GM21423 (cell line): ENCODE measurements at regions not wholly inside any gene's neighbourhood (a gene's known extent, or its start where the extent isn't known, plus 50 kb on each side); places are given as distances from the start of the nearest gene placed in this dataset.
"Not testable (repeated sequence)": the region's sequence is repeated elsewhere in the genome, so short reads cannot be mapped to it uniquely, and the experiment has no call there.

Source experiments
- ATAC-seq: cut with Tn5 transposase; IDR thresholded peaks from one replicate; pipeline ENCODE4 v1.9.1; 2021; ENCODE audit warnings: mild to moderate bottlenecking, moderate library complexity; ENCODE audit not compliant: unreplicated experiment

GRCh38 chr17:14451729-14452191 lies 150.9 kb downstream of the HS3ST3B1 start:
- no peak for ATAC-seq

GRCh38 chr17:14448818-14449217 lies 147.9 kb downstream of the HS3ST3B1 start:
- no peak for ATAC-seq

DNA sequence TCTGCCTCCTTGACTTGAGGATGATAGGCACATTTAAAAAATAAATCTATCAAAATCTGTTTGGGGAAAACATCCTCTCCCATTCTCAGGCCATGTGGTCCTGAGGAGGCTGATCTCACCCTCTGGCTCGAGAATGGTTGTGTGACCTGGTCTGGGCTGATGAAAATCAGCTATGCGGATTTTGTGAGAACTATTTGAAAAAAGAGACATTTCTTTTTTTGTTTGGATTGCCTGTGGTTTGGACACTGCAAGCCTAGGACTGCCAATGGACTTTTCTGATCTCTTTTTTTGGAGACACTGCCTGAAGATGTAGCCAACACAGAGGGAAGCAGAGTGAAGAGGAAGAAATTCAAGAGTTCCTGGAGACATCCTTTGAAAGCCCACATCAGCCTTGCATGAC lies 145.9 kb downstream of the HS3ST3B1 start:
- no peak for ATAC-seq

DNA sequence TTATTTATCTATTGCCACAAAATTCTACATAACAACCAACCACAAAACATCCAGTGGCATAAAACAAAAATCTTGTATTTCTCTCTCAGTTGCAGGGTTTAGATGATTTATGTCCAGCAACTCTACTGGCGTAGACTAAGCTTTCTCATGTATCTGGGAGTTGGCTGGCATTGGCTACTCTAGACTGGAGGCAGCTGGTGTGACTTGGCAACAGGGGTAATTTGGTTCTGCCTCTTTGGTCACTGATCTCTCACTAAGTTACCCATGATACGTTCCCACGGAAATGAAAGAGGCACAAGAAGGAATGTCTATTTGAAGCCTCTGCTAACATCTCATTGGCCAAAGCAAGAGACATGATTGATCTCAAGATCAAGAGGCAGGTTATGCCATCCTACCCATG lies 144.0 kb downstream of the HS3ST3B1 start:
- no peak for ATAC-seq

DNA sequence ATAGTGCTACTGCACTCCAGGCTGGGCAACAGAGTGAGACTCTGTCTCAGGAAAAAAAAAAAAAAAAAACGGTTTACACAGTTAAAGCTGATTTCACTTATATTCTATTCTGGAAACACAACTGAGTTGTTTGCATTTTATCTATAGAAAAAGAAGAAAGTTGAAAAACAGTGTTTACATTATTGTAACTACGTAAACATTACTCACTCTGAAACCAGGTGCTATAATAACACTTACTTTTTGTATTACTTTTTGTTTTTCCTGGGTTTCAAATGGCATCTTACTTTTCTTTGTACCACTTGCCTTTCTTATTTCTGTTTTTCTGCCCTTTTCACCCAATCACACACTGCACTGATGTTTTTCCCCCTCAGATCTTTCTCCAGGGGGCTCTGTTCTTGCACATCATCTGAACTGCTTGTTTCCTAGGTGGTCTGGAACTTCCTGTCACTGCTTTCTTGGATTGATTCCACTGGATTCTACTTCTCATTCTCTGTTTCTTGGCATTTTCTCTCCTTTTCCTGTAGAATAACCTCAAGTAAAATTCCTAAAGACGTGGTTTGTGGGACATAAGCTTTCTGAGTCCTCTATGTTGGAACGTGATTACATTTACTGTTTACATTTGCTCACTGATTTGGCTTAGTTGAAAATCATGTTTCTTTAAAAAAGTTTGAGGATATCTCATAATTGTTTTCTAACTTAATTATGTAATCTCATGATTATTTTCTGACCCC lies 142.1 kb downstream of the HS3ST3B1 start:
- no peak for ATAC-seq

DNA sequence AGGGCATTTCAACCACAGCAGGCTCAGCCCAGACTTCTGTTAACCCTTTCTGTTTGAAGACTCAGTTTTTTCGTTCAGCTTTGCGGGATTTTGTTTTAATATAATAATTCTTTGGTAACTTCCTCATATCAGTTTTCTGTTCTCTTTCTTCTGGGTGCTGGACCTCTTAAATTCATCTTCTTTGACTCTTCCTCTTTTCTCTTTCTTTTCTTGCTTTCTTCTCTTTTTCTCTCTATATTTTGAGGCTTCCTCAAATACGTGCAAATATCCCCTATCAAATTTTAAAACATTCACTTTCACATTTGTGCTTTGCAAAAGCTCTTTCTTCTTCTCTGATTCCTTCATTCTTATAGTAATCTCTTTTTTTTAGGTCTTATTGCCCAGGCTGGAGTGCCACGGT lies 136.3 kb downstream of the HS3ST3B1 start:
- ATAC-seq, result no peak

GRCh38 chr17:14436266-14436665 lies 135.4 kb downstream of the HS3ST3B1 start:
- no peak for ATAC-seq

DNA sequence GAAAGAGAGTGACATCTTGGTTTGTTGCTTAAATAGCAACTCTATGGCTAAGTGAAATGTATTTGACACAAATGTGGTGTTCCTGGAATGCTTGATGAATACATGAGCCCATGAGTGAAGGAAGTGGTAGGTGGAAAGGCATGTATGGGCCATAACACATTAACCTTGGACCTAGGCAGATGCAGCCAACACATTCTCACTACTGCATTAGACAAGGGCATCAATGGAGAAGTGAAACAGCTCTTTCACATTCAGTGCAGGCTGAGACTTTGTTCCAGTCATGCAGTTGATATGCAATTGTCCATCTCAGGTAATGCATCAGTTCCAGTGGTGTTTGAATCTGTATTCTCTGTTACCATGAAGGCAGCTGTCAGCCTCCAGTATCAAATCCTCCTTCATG lies 133.6 kb downstream of the HS3ST3B1 start:
- ATAC-seq, result peak; percentile 92

DNA sequence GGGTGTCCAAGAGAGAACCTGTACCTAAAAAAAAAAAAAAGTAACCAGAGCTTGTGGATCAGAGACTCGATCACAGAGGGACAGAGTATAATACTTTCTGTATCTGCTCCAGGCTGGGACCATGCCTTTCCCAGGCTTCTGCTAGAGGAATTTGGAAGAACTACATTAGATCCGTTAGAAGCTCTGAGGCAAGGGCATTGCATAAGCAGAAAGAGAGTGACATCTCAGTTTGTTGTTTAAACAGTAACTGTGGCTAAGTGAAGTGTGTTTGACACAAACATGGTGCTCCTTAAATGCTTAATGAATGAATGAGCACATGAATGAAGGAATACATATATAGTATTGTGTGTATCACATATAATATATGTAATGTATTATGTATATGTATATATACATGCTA lies 131.2 kb downstream of the HS3ST3B1 start:
- no peak for ATAC-seq

GRCh38 chr17:14429084-14429483 lies 128.2 kb downstream of the HS3ST3B1 start:
- no peak for ATAC-seq

GRCh38 chr17:14428648-14429029 lies 127.8 kb downstream of the HS3ST3B1 start:
- peak; percentile 67 for ATAC-seq

DNA sequence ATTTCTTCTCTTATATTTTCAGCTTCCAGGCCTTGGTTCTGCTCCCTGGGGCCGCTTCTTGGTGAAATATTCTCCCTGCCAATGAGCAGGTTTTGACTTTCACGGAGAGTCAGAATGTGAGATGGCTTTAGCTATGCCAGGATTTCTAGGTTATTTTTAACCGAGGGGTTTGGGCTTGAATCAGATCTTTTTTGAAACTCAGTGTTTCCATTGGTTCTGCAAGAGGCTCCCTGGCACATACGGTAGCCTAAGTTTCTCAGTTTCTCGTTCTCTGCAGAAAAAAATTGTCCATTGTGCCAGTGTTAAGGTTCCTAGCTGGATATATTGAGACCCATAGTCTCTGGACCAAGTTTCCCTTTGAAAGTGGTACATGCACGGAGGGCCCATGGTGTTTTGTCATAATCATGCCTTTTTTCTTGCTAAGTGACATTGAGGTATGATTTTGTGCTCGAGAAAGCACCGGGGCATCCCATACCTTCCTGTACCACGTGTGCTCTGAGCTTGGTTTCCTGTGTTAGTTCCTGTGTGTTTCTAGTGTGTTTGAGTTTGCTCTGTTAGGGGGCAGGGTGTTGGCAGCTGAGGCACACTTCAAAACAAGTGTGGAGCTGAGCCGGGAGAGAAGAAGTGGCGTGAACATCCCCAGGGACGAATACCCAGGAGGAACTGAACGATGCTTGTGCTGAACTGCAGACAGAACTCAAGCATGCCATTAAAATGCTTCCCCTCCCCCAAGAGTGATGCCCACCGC lies 127.2 kb downstream of the HS3ST3B1 start:
- ATAC-seq, result peak; percentile 83

DNA sequence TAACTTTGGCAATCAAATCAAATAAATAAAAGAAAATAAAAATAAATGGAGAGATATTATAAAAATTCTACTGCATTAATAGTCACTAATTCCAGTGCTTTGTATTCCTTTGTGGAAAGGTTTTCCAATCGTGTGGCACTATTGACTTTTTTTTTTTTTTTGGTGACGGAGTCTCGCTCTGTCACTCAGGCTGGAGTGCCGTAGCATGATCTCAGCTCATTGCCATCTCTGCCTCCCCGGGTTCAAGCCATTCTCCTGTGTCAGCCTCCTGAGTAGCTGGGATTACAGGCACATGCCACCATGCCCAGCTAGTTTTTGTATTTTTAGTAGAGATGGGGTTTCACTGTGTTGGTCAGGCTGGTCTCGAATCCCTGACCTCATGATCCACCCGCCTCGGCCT lies 122.3 kb downstream of the HS3ST3B1 start:
- not testable (repeated sequence) for ATAC-seq

GRCh38 chr17:14417336-14417735 lies 116.5 kb downstream of the HS3ST3B1 start:
- no peak for ATAC-seq

- ATAC-seq, result no peak
Measured at GRCh38 chr17:14409292-14409691, 108.4 kb downstream of the HS3ST3B1 start.

DNA sequence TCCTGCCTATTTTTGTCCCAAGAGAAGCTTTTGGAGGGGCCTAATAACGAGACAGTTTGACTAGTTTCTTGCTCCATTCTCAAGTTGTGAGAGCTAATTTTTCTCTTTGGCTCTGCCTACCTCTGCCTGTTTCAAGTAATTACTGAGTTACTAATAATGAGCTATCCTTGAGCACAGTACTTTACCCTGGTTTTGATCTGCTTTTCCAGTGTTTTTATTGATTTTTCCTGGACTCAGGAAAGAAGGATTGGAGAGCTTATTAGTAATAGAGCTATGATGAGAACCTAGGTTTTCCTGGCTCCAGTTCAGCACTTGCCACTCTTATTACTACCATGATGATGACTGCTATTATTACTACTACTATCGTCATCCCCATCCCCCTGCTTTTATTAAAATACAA lies 106.7 kb downstream of the HS3ST3B1 start:
- ATAC-seq, result no peak

- no peak for ATAC-seq
Measured at GRCh38 chr17:14405189-14405588, 104.3 kb downstream of the HS3ST3B1 start.
